H1 (cell line): ENCODE measurements at regions not wholly inside any gene's neighbourhood (a gene's known extent, or its start where the extent isn't known, plus 50 kb on each side); places are given as distances from the start of the nearest gene placed in this dataset.

ENCODE experiments used
- CTCF ChIA-PET: fragments of 300-600 bp; sonication (Branson Sonifier 250); formaldehyde crosslinking; loops from one replicate; lab custom pipeline; 2021; ENCODE audit not compliant: partially characterized antibody; lab: Charles Lee
- POLR2A ChIA-PET: fragments of 300-600 bp; sonication (Branson Sonifier 250); formaldehyde crosslinking; loops from one replicate; lab custom pipeline; 2021; ENCODE audit warnings: inconsistent platforms; ENCODE audit not compliant: partially characterized antibody; lab: Charles Lee
- DNase-seq, 2 experiments: peaks; one replicate each; pipeline versions ENCODE4 v3.0.0 to v3.0.0-alpha.2; 2010 to 2022; ENCODE audit warnings: low spot score in 2 of 2, low read depth in 1 of 2, mixed read lengths in 1 of 2
- FAIRE-seq: peaks from 2 replicates; lab custom pipeline; 2011; peaks lifted over from hg19 to GRCh38; lab: Jason Lieb, UNC
- H2AFZ ChIP-seq: 2 replicates; pipeline ENCODE4 v1.8.1; 2012; ENCODE audit warnings: low read length, inconsistent platforms
- H2AK5ac ChIP-seq: 2 replicates; pipeline ENCODE4 v1.6.1; 2013; ENCODE audit warnings: low read depth, low read length
- H2BK120ac ChIP-seq: replicated peaks from 2 replicates; pipeline ENCODE3; 2013; ENCODE audit warnings: low read depth, low read length, inconsistent platforms
- H2BK12ac ChIP-seq: 2 replicates; pipeline ENCODE4 v1.6.1; 2013; ENCODE audit warnings: low read depth, low read length
- H2BK15ac ChIP-seq: 2 replicates; pipeline ENCODE4 v1.6.1; 2013; ENCODE audit warnings: low read length
- H2BK20ac ChIP-seq: 2 replicates; pipeline ENCODE4 v1.6.1; 2013; ENCODE audit warnings: low read length
- H2BK5ac ChIP-seq: 2 replicates; pipeline ENCODE4 v1.6.1; 2013; ENCODE audit warnings: low read depth, low read length
- H3K14ac ChIP-seq: 2 replicates; pipeline ENCODE4 v1.6.1; 2013; ENCODE audit warnings: inconsistent platforms; ENCODE audit not compliant: insufficient read length
- H3K18ac ChIP-seq: 2 replicates; pipeline ENCODE4 v1.6.1; 2013; ENCODE audit warnings: low read length; ENCODE audit errors: extremely low read depth
- H3K23ac ChIP-seq: 2 replicates; pipeline ENCODE4 v1.6.1; 2013; ENCODE audit warnings: inconsistent platforms; ENCODE audit not compliant: insufficient read length
- H3K23me2 ChIP-seq: 2 replicates; pipeline ENCODE4 v1.6.1; 2013; ENCODE audit warnings: low read depth, low read length
- H3K27ac ChIP-seq: 2 replicates; pipeline ENCODE4 v1.6.1; 2011; ENCODE audit warnings: low read depth, low read length, inconsistent platforms
- H3K27me3 ChIP-seq, 4 experiments: replicated peaks in 1 of 4; 1 replicate in 1 of 4; 2 replicates in 3 of 4; pipeline versions ENCODE4 v1.6.1 to v1.8.1; 2011 to 2013; ENCODE audit warnings: low read length in 3 of 4, mild to moderate bottlenecking in 3 of 4, inconsistent platforms in 2 of 4, mixed read lengths in 2 of 4, moderate library complexity in 1 of 4; ENCODE audit not compliant: control insufficient read depth in 3 of 4, insufficient read depth in 3 of 4; ENCODE audit errors: extremely low read depth in 1 of 4
- H3K36me3 ChIP-seq, 4 experiments: 2 replicates each; pipeline versions ENCODE4 v1.6.1 to v1.8.1; 2011 to 2013; ENCODE audit warnings: mild to moderate bottlenecking in 4 of 4, low read length in 3 of 4, moderate library complexity in 2 of 4, control low read depth in 1 of 4, inconsistent platforms in 1 of 4; ENCODE audit not compliant: insufficient read depth in 4 of 4, control insufficient read depth in 2 of 4
- H3K4ac ChIP-seq: replicated peaks from 2 replicates; pipeline ENCODE3; 2013; ENCODE audit warnings: low read length, low read depth, mixed read lengths, inconsistent platforms; ENCODE audit not compliant: insufficient read length
- H3K4me1 ChIP-seq, 4 experiments: replicated peaks in 1 of 4; 1 replicate in 1 of 4; 2 replicates in 3 of 4; pipeline versions ENCODE4 v1.6.1 to v1.8.1; 2011 to 2013; ENCODE audit warnings: low read length in 3 of 4, inconsistent platforms in 2 of 4, mixed read lengths in 1 of 4; ENCODE audit not compliant: insufficient read depth in 4 of 4, control insufficient read depth in 3 of 4
- H3K4me2 ChIP-seq, 2 experiments: 2 replicates each; pipeline versions ENCODE4 v1.6.1 to v1.8.1; 2011 to 2013; ENCODE audit warnings: low read depth in 2 of 2, low read length in 2 of 2, control low read depth in 1 of 2, inconsistent platforms in 1 of 2, mild to moderate bottlenecking in 1 of 2; ENCODE audit not compliant: insufficient read depth in 1 of 2
- H3K4me3 ChIP-seq, 4 experiments: fragments of 200-600, 300-600 bp in 1 of 4; sonication (generic), shearing (Covaris generic), sonication (Bioruptor Twin) in 1 of 4; 2 replicates each; pipeline versions ENCODE4 v1.5.1 to v1.8.1; 2011 to 2016; ENCODE audit warnings: low read length in 4 of 4, low read depth in 3 of 4, control low read depth in 2 of 4, inconsistent platforms in 2 of 4, mild to moderate bottlenecking in 2 of 4, mixed read lengths in 1 of 4, moderate library complexity in 1 of 4; ENCODE audit not compliant: insufficient read depth in 2 of 4; ENCODE audit errors: extremely low read depth in 1 of 4
- H3K56ac ChIP-seq: replicated peaks from 2 replicates; pipeline ENCODE3; 2013; ENCODE audit warnings: low read depth, mild to moderate bottlenecking, mixed read lengths, low read length, inconsistent platforms; ENCODE audit not compliant: insufficient read length
- H3K79me1 ChIP-seq: 2 replicates; pipeline ENCODE4 v1.6.1; 2013; ENCODE audit warnings: low read depth, low read length, control low read depth
- H3K79me2 ChIP-seq, 2 experiments: 2 replicates each; pipeline versions ENCODE4 v1.6.1 to v1.8.1; 2012 to 2013; ENCODE audit warnings: low read length in 2 of 2, mild to moderate bottlenecking in 2 of 2, inconsistent platforms in 1 of 2; ENCODE audit not compliant: insufficient read depth in 2 of 2, control insufficient read depth in 1 of 2
- H3K9ac ChIP-seq, 4 experiments: replicated peaks in 1 of 4; 1 replicate in 1 of 4; 2 replicates in 3 of 4; pipeline versions ENCODE4 v1.6.1 to v1.8.1; 2011 to 2013; ENCODE audit warnings: low read depth in 3 of 4, low read length in 3 of 4, control low read depth in 2 of 4, mild to moderate bottlenecking in 2 of 4, moderate library complexity in 2 of 4, inconsistent platforms in 1 of 4; ENCODE audit errors: extremely low read depth in 1 of 4
- H3K9me3 ChIP-seq, 2 experiments: 2 replicates each; pipeline versions ENCODE4 v1.6.1 to v1.8.1; 2012 to 2013; ENCODE audit warnings: mild to moderate bottlenecking in 2 of 2, moderate library complexity in 2 of 2, control low read depth in 1 of 2, inconsistent platforms in 1 of 2, low read depth in 1 of 2, low read length in 1 of 2, mixed read lengths in 1 of 2; ENCODE audit not compliant: insufficient read depth in 2 of 2
- H4K20me1 ChIP-seq, 2 experiments: replicated peaks in 1 of 2; 2 replicates each; pipeline versions ENCODE3 to v1.8.1; 2011 to 2013; ENCODE audit warnings: inconsistent platforms in 2 of 2, low read length in 2 of 2, mild to moderate bottlenecking in 1 of 2; ENCODE audit not compliant: insufficient read depth in 2 of 2, control insufficient read depth in 1 of 2
- H4K5ac ChIP-seq: 2 replicates; pipeline ENCODE4 v1.6.1; 2013; ENCODE audit warnings: low read length, low read depth, mixed read lengths, inconsistent platforms; ENCODE audit not compliant: insufficient read length
- H4K8ac ChIP-seq: 2 replicates; pipeline ENCODE4 v1.8.0; 2013; ENCODE audit warnings: mild to moderate bottlenecking, moderate library complexity, low read length, inconsistent platforms; ENCODE audit not compliant: insufficient read depth; ENCODE audit errors: extremely low read depth
- H4K91ac ChIP-seq: replicated peaks from 2 replicates; pipeline ENCODE3; 2013; ENCODE audit warnings: low read length, mixed read lengths, inconsistent platforms; ENCODE audit not compliant: insufficient read length
- CEBPB ChIP-seq: IDR thresholded peaks from 2 replicates; pipeline ENCODE4 v1.6.1; 2012; ENCODE audit warnings: low read depth, low read length
- CHD2 ChIP-seq: IDR thresholded peaks from 2 replicates; pipeline ENCODE4 v1.6.1; 2012; ENCODE audit warnings: low read length, improper control_type of control experiment
- GTF2F1 ChIP-seq: IDR thresholded peaks from 2 replicates; pipeline ENCODE4 v1.6.1; 2012; ENCODE audit warnings: low read depth, low read length, improper control_type of control experiment, borderline replicate concordance
- MAFK ChIP-seq: IDR thresholded peaks from 2 replicates; pipeline ENCODE4 v1.6.1; 2012; ENCODE audit warnings: low read depth, mild to moderate bottlenecking, improper control_type of control experiment, low read length
- SUZ12 ChIP-seq: fragments of 200-600 bp; sonication (generic); IDR thresholded peaks from 2 replicates; pipeline ENCODE4 v1.6.1; 2012; ENCODE audit warnings: mild to moderate bottlenecking, inconsistent platforms, low read length, moderate library complexity, mixed read lengths
- WGBS, 2 experiments: shearing (Covaris generic) in 1 of 2; methylation state at CpG; one replicate each; pipeline versions ENCODE4 v1.1.6 to v1.1.7; 2013 to 2015; ENCODE audit warnings: low lambda C conversion rate in 2 of 2, mixed read lengths in 2 of 2, inconsistent platforms in 1 of 2, low coverage in 1 of 2, missing lambda C conversion rate in 1 of 2; ENCODE audit not compliant: insufficient replicate concordance in 2 of 2, insufficient coverage in 1 of 2, insufficient read length in 1 of 2; ENCODE audit errors: extremely low coverage in 1 of 2, missing lambda C conversion rate in 1 of 2; 5-methylcytosine and 5-hydroxymethylcytosine counted together
- TF ChIP-seq, protein P1 (sequence below): IDR thresholded peaks from 2 replicates; pipeline ENCODE4 v1.6.1; 2011; ENCODE audit warnings: low read length, improper control_type of control experiment

DNA sequence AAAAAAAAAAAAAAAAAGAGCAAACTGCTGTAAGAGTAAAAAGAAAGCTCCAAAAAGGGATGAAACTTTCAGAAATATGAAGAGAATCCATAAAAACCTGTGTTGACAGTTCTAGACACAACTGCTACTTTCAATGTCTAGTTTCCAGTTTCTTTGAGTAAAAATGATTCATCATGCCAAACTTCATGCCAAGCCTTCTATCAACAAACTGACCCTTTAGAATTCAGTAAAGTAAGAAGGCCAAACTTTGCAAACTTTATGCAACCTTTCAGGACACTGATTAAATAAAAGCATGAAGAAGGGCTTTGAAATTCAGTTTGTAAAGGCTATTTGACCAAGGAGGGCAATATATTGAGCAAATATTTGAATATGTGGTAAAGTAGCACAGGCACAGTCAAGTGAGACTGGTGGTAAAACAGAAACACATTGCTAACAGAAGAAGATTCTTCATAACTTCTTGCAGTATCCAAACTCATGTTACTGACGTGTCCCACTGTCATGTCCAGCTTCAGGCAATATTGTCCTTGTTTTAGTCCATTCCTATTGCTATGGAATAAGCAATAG lies 56.3 kb upstream of the CFAP20DC start:
- Histone ChIP-seq H4K5ac (no peak overlapping the region), H3K4me1 (peaks cover 0 to under 1% (median 0%) of the 10 kb centered on the region in 4 experiments; a peak in 1 of 7 replicates), H4K91ac (no peak overlapping the region), H3K79me2 (no peaks in the 10 kb centered on the region), H3K27ac (no peak overlapping the region; the same call in 1 of the 2 replicates), H3K14ac (no peak overlapping the region), H3K23me2 (no peaks in the 10 kb centered on the region), H3K9me3 (no peaks in the 10 kb centered on the region), H3K56ac (no peak overlapping the region), H3K23ac (no peak overlapping the region), H2BK120ac (no peak overlapping the region), H2AFZ (no peak overlapping the region), H2BK12ac (no peak overlapping the region), H3K4me2 (no peak overlapping the region), H2BK15ac (no peak overlapping the region), H3K4me3 (no peak overlapping the region), H3K4ac (no peak overlapping the region), H2BK20ac (no peak overlapping the region), H3K9ac (no peak overlapping the region), H2AK5ac (no peak overlapping the region), H2BK5ac (no peak overlapping the region), H3K27me3 (no peaks in the 10 kb centered on the region), H3K18ac (no peak overlapping the region), H3K36me3 (no peaks in the 10 kb centered on the region), H4K20me1 (no peaks in the 10 kb centered on the region), H4K8ac (no peak overlapping the region), H3K79me1 (no peaks in the 10 kb centered on the region)
- WGBS, 2 experiments = 100% methylated on average over 1 of the region's 1 CpG; no CpG with 5 or more reads in 1 of the 2 experiments
- TF ChIP-seq SUZ12 (no peak), CHD2 (no peak), MAFK (no peak), GTF2F1 (no peak), CEBPB (no peak)
- TF ChIP-seq, protein P1, sequence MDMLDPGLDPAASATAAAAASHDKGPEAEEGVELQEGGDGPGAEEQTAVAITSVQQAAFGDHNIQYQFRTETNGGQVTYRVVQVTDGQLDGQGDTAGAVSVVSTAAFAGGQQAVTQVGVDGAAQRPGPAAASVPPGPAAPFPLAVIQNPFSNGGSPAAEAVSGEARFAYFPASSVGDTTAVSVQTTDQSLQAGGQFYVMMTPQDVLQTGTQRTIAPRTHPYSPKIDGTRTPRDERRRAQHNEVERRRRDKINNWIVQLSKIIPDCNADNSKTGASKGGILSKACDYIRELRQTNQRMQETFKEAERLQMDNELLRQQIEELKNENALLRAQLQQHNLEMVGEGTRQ = no peak
- FAIRE-seq (no peak), DNase-seq (no peak)
- ChIA-PET CTCF (interaction anchor here (1.6 kb wide), 1 partner anchor 16 kb away, joined by 3 read pairs; no protein-coding TSS in a partner anchor), POLR2A (no interaction called here)
